Osteoblast (primary cell): ENCODE measurements at regions not wholly inside any gene's neighbourhood (a gene's known extent, or its start where the extent isn't known, plus 50 kb on each side); places are given as distances from the start of the nearest gene placed in this dataset.

Source experiments
- DNase-seq: peaks from one replicate; pipeline ENCODE4 v3.0.0; 2011; ENCODE audit warnings: low spot score, mixed read lengths; ENCODE audit not compliant: insufficient read length; ENCODE audit errors: missing footprints
- H2AFZ ChIP-seq: 2 replicates; pipeline ENCODE4 v1.6.0; 2011; ENCODE audit warnings: mild to moderate bottlenecking, low read length
- H3K27ac ChIP-seq: 2 replicates; pipeline ENCODE4 v1.5.1; 2011; ENCODE audit warnings: mild to moderate bottlenecking, low read depth, low read length, moderate library complexity
- H3K27me3 ChIP-seq: 2 replicates; pipeline ENCODE4 v1.6.0; 2012; ENCODE audit warnings: mild to moderate bottlenecking, control low read depth, inconsistent platforms, low read length, moderate library complexity; ENCODE audit not compliant: insufficient read depth
- H3K36me3 ChIP-seq: 2 replicates; pipeline ENCODE4 v1.5.1; 2011; ENCODE audit warnings: mild to moderate bottlenecking, low read length, control low read depth, moderate library complexity; ENCODE audit not compliant: insufficient read depth
- H3K4me1 ChIP-seq: 2 replicates; pipeline ENCODE4 v1.5.1; 2011; ENCODE audit warnings: mild to moderate bottlenecking, low read length, control low read depth, moderate library complexity; ENCODE audit not compliant: insufficient read depth
- H3K4me2 ChIP-seq: 2 replicates; pipeline ENCODE4 v1.6.0; 2011; ENCODE audit warnings: mild to moderate bottlenecking, low read length; ENCODE audit not compliant: insufficient read depth
- H3K4me3 ChIP-seq: fragments of 200-600 bp; sonication (generic); 3 replicates; pipeline ENCODE4 v1.5.1; 2012; ENCODE audit warnings: mild to moderate bottlenecking, low read length, inconsistent platforms; ENCODE audit not compliant: insufficient read depth
- H3K79me2 ChIP-seq: 2 replicates; pipeline ENCODE4 v1.6.0; 2012; ENCODE audit warnings: mild to moderate bottlenecking, low read length, control low read depth, inconsistent platforms; ENCODE audit not compliant: insufficient read depth
- H3K9me3 ChIP-seq: 2 replicates; pipeline ENCODE4 v1.5.1; 2011; ENCODE audit warnings: low read depth, low read length, control low read depth
- H4K20me1 ChIP-seq: 2 replicates; pipeline ENCODE4 v1.6.0; 2012; ENCODE audit warnings: mild to moderate bottlenecking, low read length, control low read depth; ENCODE audit not compliant: insufficient read depth
- TF ChIP-seq, protein P1 (sequence below): IDR thresholded peaks from 2 replicates; pipeline ENCODE4 v1.5.1; 2011; ENCODE audit warnings: mild to moderate bottlenecking, low read depth, low read length, moderate library complexity; ENCODE audit errors: extremely low read depth

DNA sequence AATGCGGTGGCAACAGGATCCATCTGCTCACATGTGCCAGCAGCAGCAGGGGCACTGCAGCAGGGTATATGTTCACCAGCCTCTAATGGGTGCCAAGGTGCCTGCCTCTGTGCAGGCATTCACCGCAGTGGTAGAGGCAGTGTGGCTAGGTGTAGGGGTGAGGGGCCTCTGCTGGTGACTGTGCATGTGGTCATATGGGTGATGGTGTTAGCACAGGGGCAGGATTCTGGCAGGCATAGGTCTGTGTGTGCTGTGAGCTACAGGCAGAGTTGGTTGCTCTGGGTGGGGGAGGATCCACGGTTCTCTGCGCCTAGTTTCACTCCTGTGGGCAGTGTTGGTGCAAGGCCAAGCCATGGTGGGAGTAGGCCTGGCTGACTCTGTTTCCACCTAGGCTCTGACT lies 566.5 kb upstream of the GNPDA2 start:
- H2AFZ ChIP-seq: no peak overlapping the region
- TF ChIP-seq, protein P1, sequence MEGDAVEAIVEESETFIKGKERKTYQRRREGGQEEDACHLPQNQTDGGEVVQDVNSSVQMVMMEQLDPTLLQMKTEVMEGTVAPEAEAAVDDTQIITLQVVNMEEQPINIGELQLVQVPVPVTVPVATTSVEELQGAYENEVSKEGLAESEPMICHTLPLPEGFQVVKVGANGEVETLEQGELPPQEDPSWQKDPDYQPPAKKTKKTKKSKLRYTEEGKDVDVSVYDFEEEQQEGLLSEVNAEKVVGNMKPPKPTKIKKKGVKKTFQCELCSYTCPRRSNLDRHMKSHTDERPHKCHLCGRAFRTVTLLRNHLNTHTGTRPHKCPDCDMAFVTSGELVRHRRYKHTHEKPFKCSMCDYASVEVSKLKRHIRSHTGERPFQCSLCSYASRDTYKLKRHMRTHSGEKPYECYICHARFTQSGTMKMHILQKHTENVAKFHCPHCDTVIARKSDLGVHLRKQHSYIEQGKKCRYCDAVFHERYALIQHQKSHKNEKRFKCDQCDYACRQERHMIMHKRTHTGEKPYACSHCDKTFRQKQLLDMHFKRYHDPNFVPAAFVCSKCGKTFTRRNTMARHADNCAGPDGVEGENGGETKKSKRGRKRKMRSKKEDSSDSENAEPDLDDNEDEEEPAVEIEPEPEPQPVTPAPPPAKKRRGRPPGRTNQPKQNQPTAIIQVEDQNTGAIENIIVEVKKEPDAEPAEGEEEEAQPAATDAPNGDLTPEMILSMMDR: no peak
- no peaks in the 10 kb centered on the region for H3K4me1 ChIP-seq
- H3K36me3 ChIP-seq: no peaks in the 10 kb centered on the region
- H3K79me2 ChIP-seq: no peaks in the 10 kb centered on the region
- H3K27ac ChIP-seq: no peak overlapping the region
- no peak for DNase-seq
- no peaks in the 10 kb centered on the region for H4K20me1 ChIP-seq
- H3K4me3 ChIP-seq: no peak overlapping the region
- H3K27me3 ChIP-seq: no peaks in the 10 kb centered on the region
- H3K4me2 ChIP-seq: no peak overlapping the region
- H3K9me3 ChIP-seq: no peaks in the 10 kb centered on the region

DNA sequence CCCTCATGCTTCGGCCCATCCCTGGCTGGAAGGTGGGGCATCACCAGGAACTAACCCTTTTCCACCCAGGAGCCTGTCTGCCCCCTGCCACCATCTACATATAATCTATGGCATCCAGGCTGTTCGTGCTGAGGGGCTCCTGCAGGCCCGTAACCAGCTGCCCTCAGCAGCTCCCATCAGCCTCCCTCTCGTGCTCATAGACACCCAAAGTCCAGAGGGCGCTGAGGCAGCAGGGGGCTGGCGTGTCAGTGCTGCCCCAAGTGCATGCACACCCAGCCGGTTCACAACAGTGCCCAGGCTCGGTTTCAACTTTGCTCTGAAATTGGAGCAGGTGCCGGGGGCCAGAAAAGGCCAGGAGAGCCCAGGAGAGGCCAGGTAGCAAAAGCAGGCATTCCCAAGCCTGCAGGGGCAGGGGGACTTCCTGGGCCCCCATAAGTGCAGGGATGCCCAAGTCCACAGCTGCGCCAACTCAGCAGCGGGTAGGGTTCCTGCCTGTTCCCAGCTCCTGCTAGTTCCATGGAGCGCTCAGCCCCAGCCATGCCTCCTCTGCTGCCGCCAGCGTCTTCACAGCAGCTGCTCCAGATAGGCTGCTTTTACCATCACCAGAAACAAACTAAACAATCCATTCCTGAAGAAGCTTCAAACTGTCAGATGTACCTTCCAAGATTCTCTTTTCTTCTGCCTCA lies 558.2 kb upstream of the GNPDA2 start:
- H2AFZ ChIP-seq: no peak overlapping the region
- no peaks in the 10 kb centered on the region for H3K36me3 ChIP-seq
- no peaks in the 10 kb centered on the region for H3K4me1 ChIP-seq
- no peak overlapping the region for H3K4me3 ChIP-seq
- H4K20me1 ChIP-seq: no peaks in the 10 kb centered on the region
- no peaks in the 10 kb centered on the region for H3K27me3 ChIP-seq
- H3K4me2 ChIP-seq: no peak overlapping the region
- no peak overlapping the region for H3K27ac ChIP-seq
- H3K9me3 ChIP-seq: peaks cover 2% of the 10 kb centered on the region
- DNase-seq: no peak
- no peaks in the 10 kb centered on the region for H3K79me2 ChIP-seq
- TF ChIP-seq, protein P1: no peak

DNA sequence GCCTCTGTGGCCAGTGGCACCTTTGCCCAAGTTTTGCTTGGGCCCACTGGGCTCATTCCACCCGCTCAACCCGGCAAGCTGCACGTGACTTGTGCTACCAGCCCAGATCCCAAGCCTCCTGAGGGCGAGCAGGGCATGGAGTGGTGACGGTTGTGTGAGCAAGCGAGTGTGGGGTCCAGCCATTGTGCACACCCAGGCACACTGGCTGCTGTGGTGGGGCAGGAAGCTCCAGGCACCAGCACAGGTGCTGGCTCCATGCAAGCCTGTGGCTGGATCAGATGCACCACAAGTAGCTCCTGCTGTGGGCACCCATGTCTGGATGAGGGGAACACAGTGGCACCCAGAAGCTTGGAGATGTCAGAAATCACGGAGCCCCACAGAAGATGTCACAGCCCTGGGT lies 557.0 kb upstream of the GNPDA2 start:
- H3K4me1 ChIP-seq: no peaks in the 10 kb centered on the region
- DNase-seq: no peak
- no peak overlapping the region for H3K27ac ChIP-seq
- peaks cover 2% of the 10 kb centered on the region for H3K9me3 ChIP-seq
- no peak overlapping the region for H3K4me3 ChIP-seq
- TF ChIP-seq, protein P1: no peak
- no peak overlapping the region for H3K4me2 ChIP-seq
- H3K27me3 ChIP-seq: no peaks in the 10 kb centered on the region
- no peak overlapping the region for H2AFZ ChIP-seq
- no peaks in the 10 kb centered on the region for H4K20me1 ChIP-seq
- no peaks in the 10 kb centered on the region for H3K79me2 ChIP-seq
- no peaks in the 10 kb centered on the region for H3K36me3 ChIP-seq

DNA sequence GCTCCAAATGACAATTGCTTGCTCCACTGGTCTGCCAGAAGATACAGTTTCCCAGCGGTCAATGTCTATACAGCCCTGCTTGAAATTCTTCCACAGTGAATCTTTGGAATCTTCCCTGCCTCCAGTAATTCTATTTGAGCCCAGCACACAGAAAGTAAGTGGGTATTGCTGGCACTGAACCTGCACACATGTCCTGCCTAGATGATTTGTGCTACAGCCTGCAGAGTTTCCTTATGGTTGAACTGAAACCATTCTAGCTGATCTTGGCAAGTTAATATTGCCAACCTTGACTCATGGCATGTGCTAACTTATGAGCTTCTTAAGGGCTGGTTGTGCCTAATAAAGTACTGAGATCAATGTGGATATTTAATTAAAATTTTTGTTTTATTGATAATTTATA lies 553.8 kb upstream of the GNPDA2 start:
- Histone ChIP-seq H3K9me3 (peaks cover 2% of the 10 kb centered on the region), H3K4me3 (no peak overlapping the region), H4K20me1 (no peaks in the 10 kb centered on the region), H2AFZ (no peak overlapping the region), H3K4me2 (no peak overlapping the region), H3K36me3 (no peaks in the 10 kb centered on the region), H3K79me2 (no peaks in the 10 kb centered on the region), H3K27ac (no peak overlapping the region), H3K27me3 (no peaks in the 10 kb centered on the region), H3K4me1 (no peaks in the 10 kb centered on the region)
- DNase-seq: no peak
- TF ChIP-seq, protein P1: no peak
